Choroid plexus epithelial cell (primary cell): ENCODE measurements at regions not wholly inside any gene's neighbourhood (a gene's known extent, or its start where the extent isn't known, plus 50 kb on each side); places are given as distances from the start of the nearest gene placed in this dataset.

Source experiments
- DNase-seq: peaks from one replicate; pipeline ENCODE4 v3.0.0-alpha.2; 2010; ENCODE audit warnings: low read depth
- H3K4me3 ChIP-seq: 2 replicates; pipeline ENCODE4 v1.5.1; 2011; ENCODE audit warnings: low read depth, mild to moderate bottlenecking, control low read depth, low read length, moderate library complexity
- CTCF ChIP-seq: conservative IDR thresholded peaks from 2 replicates; pipeline ENCODE4 v1.5.1; 2011; ENCODE audit warnings: low read depth, mild to moderate bottlenecking, control low read depth, inconsistent platforms, low read length, moderate library complexity

DNA sequence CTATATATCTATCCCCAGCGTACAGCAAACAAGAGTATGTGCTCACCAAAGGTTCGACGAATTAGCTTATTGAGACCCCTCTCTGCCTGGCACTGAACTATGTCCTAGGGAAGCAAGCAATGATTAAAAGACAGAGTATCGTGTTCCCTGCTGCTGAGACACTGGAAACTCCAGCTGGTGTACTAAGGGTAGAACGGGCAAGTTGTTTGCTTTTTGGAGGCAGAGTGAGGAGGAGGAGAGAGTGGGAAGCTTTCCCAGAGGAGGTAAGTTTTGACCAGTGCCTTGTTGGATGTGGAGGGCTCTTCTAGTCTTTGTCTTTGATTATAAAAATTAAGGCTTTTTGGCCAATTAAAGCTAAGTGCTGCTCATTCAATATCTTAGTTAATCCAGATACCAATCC, 61.7 kb downstream of the PJA1 start:
- H3K4me3 ChIP-seq: no peak overlapping the region
- DNase-seq: no peak
- TF ChIP-seq CTCF: no peak

DNA sequence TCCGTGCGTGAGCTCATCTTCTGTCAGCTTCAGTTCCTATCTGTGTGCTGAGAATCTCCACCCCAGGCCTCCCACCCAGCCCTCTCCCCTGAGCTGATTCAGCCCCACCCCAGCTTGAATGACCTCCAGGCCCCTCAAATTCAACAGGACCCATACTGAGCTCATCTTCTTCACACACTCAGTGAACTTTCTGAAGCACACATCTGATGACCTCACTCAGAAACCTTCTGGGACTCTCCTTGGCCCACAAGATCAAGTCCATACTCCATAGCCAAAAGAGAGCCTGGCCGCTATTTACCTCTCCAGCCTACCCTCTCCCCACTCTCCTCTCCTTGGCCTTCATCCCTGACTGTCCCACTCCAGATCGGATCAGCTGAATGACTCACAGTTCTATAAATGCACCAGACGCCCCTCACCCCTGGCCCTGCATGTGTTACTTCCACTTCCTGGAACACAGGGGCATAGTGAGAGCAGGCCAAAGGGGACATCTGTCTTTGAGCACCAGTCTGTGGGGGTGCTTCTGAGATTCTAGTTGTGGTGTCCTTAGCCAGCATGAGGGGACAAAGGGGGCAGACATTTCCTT, 62.5 kb downstream of the PJA1 start:
- TF ChIP-seq CTCF: no peak
- H3K4me3 ChIP-seq: no peak overlapping the region
- DNase-seq: peak; percentile 9

- no peak overlapping the region for H3K4me3 ChIP-seq
- no peak for TF ChIP-seq CTCF
- DNase-seq: no peak
Observed at GRCh38 chrX:69101683-69102251, 63.5 kb downstream of the PJA1 start.

GRCh38 chrX:69100478-69100877, 64.8 kb downstream of the PJA1 start:
- DNase-seq: no peak
- H3K4me3 ChIP-seq: no peak overlapping the region
- no peak for TF ChIP-seq CTCF

DNA sequence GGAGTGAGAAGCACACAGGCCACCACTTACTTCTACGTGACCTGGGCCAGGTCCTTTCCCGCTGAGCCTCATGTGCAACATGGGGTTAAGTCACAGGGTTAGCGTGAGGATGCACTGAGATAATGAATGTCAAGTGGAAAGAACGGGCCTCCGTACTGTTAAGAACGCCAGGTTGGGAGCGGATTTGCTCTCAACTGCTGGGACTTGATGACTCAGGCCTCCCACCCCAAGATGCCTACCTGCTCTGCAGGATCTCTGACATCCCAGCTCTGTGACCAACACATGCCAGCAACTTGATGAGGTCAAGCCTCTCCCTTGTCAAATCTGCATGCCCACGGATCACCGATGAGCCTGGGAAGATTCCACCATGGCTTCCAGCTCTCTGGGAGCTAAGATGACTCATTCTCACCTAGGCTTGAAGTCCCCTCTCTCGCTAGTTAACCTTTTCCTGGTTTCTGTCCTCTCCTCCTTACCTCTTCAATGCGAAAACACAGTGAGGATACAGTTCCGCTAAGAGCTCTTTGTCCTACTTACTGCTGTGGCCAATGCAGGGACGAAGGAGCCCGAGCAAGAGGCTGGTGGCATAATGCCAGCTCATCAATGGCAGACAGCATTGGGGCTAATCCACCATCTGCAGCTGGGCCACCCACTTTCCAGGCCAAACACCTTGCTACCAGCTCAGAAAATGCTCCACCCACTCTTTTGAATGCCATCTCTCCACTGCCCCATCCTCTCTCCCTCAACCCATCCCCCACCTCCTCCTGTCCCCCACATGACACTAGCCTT, 67.6 kb downstream of the PJA1 start:
- H3K4me3 ChIP-seq: no peak overlapping the region
- TF ChIP-seq CTCF: no peak
- no peak for DNase-seq

GRCh38 chrX:69096963-69097362, 68.3 kb downstream of the PJA1 start:
- DNase-seq: no peak
- no peak overlapping the region for H3K4me3 ChIP-seq
- no peak for TF ChIP-seq CTCF
